HAP-1 (cell line): ENCODE measurements at regions not wholly inside any gene's neighbourhood (a gene's known extent, or its start where the extent isn't known, plus 50 kb on each side); places are given as distances from the start of the nearest gene placed in this dataset.

ENCODE experiments used
- DNase-seq, 2 experiments: peaks; one replicate each; pipeline ENCODE4 v3.0.0-alpha.2; 2016 to 2020; ENCODE audit warnings: low spot score in 2 of 2
- H3K27me3 ChIP-seq: fragments of 250-450 bp; sonication (Bioruptor Pico); 2 replicates; pipeline ENCODE4 v1.5.1; 2020; ENCODE audit warnings: low read depth, mild to moderate bottlenecking, moderate library complexity
- H3K36me3 ChIP-seq: fragments of 250-450 bp; sonication (Bioruptor Pico); replicated peaks from 2 replicates; pipeline ENCODE4 v1.5.1; 2020; ENCODE audit warnings: mild to moderate bottlenecking
- H3K4me1 ChIP-seq: fragments of 250-450 bp; sonication (Bioruptor Pico); 2 replicates; pipeline ENCODE4 v1.5.1; 2020; ENCODE audit warnings: mild to moderate bottlenecking
- H3K4me3 ChIP-seq: fragments of 250-450 bp; sonication (Bioruptor Pico); 2 replicates; pipeline ENCODE4 v1.5.1; 2020; ENCODE audit warnings: mild to moderate bottlenecking, moderate library complexity
- H3K9me3 ChIP-seq: fragments of 250-450 bp; sonication (Bioruptor Pico); 2 replicates; pipeline ENCODE4 v1.5.1; 2020; ENCODE audit warnings: mild to moderate bottlenecking, moderate library complexity
- in situ Hi-C: fragments of 300-500 bp; cut with MboI; formaldehyde crosslinking; loops from 3 replicates; pipeline ENCODE4 v1.14.3; 2020; ENCODE audit warnings: low sequenced_read_pairs, inconsistent platforms, mixed read lengths

DNA sequence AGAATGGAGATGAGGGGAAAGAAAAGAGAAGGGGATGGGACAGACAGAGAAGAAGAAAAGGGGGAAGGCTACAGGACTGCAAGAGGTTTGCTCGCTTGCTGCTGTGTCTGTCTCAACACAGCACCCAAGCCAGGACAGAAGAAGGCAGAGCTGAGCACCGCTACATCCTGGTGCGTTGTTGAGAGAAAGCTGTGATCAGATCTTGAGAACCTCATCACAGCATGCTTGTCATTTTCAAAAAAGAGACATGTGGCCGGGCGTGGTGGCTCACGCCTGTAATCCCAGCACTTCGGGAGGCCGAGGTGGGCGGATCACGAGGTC lies 110.9 kb downstream of the NXNL2 start:
- DNase-seq = no peak
- no peaks in the 10 kb centered on the region for H3K36me3 ChIP-seq
- H3K4me1 ChIP-seq = no peaks in the 10 kb centered on the region
- H3K4me3 ChIP-seq = no peak overlapping the region
- no peaks in the 10 kb centered on the region for H3K27me3 ChIP-seq
- in situ Hi-C loops = no loop called here
- H3K9me3 ChIP-seq = no peaks in the 10 kb centered on the region

DNA sequence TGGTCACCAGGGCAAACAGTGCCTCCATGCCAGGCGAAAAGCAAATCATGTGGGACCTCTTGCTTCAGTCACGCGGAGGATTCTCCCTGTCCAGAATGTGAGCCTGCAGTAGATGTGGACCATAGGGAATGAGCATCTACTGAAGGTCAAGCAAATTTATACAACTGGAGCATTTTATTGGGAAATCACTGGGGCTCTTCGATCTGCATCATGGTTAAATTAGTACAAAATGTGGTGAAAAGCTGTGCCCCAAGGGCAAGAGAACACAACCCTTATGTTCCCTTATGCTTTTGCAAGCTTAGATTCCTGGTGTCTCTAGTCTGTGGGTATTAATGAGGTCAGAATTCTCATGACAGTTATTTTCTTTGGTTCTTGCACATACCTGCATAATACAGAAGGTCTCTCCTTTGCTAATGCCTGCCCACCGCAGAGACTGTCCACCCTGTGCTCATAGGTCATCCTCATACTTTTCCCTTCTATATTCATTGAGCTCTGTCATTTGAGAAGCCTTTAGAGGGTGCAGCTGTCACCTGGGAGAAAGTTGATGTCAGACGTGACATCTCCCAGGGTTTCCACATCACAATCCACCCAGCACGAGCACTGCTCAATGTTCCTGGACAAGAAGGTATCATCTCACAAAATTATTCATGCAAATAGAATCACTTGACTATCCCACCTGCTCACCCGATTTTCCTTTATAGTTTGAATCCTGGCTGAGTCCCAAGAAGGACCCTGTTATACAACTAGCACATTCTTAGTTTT lies 111.7 kb downstream of the NXNL2 start:
- no peak overlapping the region for H3K4me3 ChIP-seq
- no peaks in the 10 kb centered on the region for H3K4me1 ChIP-seq
- H3K36me3 ChIP-seq = no peaks in the 10 kb centered on the region
- H3K9me3 ChIP-seq = no peaks in the 10 kb centered on the region
- in situ Hi-C loops = no loop called here
- no peaks in the 10 kb centered on the region for H3K27me3 ChIP-seq
- DNase-seq = no peak

DNA sequence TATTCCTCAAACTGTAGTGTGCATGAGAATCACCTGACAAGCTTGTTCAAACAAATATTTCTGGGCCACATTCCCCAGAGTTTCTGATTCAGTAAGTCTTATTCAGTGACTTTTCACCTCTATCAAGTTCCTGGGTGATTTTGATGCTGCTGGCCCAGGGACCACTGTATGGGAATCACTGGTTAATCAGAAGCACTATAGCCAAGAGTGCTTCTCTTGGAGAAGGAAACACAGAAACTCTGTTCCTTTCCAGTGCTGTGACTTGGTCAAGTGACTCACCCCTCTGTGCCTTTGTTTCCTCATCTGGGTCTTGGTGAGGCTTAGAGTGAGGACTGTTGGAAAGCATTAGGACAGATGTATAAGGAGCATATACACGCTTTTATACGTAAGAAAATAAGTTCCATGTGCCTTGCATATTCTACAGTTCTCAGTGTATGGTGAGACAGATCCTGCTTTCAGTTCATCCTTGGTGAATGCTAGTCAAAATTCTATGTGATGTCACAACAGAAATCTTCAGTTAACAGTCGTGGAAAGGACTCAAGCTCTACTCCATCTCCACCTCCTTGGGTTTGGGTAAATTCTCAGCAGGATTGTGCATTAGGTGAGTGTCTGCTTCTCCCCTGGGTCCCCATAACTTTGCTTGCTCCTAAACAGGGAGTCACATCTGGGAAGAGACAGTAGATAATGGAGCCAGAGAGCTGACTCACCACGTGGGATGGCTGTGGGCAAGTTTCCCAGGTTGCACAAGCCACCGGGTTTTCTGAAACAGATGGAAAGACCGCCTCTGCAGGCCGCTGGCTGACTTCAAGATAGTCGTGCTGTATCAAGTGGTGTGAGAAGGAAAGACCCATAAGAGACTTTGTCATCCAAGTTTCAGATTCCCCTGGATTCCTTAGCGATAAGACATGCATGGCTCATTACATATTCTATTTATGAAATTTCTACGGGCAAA lies 117.0 kb downstream of the NXNL2 start:
- H3K9me3 ChIP-seq = no peaks in the 10 kb centered on the region
- in situ Hi-C loops = no loop called here
- no peaks in the 10 kb centered on the region for H3K27me3 ChIP-seq
- DNase-seq = no peak
- H3K4me1 ChIP-seq = no peaks in the 10 kb centered on the region
- H3K36me3 ChIP-seq = no peaks in the 10 kb centered on the region
- H3K4me3 ChIP-seq = no peak overlapping the region

DNA sequence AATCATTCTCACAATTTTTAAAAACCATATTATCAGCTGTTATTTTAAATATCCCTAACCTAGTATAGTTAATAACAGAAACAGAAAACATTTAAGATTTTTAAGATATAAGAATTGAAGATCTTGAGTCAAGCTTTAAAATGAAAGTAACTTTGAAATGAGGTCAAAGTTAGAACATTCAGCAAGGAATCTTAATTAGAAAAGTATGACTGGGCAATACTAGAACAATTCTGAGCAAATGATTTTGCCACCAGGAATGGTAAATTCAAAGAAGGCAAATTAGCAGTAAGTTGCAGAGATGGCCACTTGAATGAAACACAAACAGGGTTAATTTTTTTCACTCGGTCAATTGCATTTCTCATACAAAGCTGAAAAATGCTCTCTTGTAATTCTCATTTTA lies 117.9 kb downstream of the NXNL2 start:
- no peak for DNase-seq
- H3K27me3 ChIP-seq = no peaks in the 10 kb centered on the region
- no peaks in the 10 kb centered on the region for H3K4me1 ChIP-seq
- H3K4me3 ChIP-seq = no peak overlapping the region
- in situ Hi-C loops = no loop called here
- no peaks in the 10 kb centered on the region for H3K9me3 ChIP-seq
- no peaks in the 10 kb centered on the region for H3K36me3 ChIP-seq

DNA sequence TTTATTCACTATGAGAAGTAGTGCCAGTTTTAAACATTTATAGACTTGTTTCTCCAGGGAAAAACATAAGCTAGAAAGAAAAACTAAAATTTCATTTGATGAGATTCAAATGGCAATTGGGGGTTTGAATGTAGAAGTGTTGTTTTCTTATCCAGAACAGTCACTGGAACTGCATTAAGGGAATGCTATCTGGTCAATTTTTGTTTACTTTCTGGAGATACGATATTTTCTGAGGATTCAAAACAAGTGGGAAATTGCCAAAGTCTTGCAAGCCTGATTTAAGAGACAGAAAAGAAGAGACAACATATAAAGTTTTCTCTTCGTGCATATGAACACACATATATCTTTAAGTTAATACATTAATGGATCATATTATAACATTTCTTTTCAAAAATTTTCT lies 118.4 kb downstream of the NXNL2 start:
- DNase-seq = no peak
- in situ Hi-C loops = no loop called here
- no peaks in the 10 kb centered on the region for H3K4me1 ChIP-seq
- H3K27me3 ChIP-seq = no peaks in the 10 kb centered on the region
- H3K9me3 ChIP-seq = no peaks in the 10 kb centered on the region
- H3K4me3 ChIP-seq = no peak overlapping the region
- no peaks in the 10 kb centered on the region for H3K36me3 ChIP-seq

DNA sequence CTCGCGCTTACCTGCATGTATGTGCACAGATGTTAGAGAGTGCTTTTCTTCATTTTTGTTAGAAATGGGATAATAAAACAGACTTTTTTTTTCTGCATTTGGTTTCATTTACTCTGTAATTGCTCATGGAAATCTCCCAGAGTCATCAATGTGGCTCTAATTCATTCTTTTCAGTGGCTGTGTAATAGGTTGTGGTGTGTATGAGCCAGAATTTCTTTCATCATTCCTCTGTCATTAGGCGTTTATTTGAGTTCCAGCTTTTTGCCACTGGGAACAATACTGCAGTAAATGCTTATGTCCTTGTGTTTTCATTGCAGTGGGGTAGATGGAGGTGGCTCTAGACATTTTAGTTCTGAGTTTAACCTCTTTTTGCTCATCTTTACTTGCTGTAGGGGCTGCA lies 118.9 kb downstream of the NXNL2 start:
- Histone ChIP-seq H3K36me3 (no peaks in the 10 kb centered on the region), H3K4me3 (no peak overlapping the region), H3K9me3 (no peaks in the 10 kb centered on the region), H3K27me3 (no peaks in the 10 kb centered on the region), H3K4me1 (no peaks in the 10 kb centered on the region)
- DNase-seq = no peak
- in situ Hi-C loops = no loop called here

DNA sequence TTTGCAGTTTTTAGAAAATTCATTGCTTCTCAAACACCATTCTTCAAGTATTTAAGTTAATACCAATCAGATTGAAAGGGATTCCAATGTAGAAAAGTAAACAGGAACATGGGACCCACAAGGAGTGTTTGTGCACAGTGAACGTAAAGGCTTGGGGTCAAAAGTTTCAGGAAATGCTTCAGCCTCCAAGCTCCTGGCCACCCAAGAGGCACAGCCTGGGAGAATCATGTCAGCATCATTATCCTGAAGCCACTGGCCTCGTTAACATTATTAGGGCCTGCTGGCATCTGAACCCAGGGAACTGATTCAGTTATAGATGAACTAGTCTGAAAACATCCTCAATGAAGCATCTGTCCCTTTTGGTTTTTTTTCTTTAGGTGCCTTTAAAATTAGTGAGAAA lies 122.9 kb downstream of the NXNL2 start:
- Histone ChIP-seq H3K4me3 (no peak overlapping the region), H3K27me3 (no peaks in the 10 kb centered on the region), H3K4me1 (no peaks in the 10 kb centered on the region), H3K36me3 (no peaks in the 10 kb centered on the region), H3K9me3 (no peaks in the 10 kb centered on the region)
- in situ Hi-C loops = no loop called here
- DNase-seq = no peak

DNA sequence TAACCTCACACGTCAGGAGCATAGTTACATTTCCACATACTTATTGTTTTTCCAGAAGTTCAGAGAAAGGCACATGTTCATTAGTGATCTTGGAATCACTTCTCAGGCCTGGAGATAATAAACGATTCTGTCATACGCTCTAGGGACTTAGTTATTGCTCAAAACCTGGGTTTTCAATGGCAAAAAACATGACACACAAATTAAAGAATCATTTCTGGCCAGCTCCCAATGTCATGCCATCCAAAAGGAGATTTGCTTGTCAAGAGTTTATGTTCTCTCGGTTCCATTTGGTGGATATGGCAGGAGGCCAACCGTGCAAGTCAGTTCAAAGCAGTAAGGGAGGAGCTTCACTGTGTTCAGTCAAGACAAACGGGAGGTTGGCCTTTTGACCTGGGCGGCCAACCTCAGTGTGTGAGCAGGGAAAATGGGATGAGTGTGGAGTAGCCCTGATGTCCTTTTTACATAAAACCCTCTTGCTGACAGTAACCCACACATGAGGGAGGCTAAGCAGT lies 123.4 kb downstream of the NXNL2 start:
- in situ Hi-C loops = no loop called here
- no peaks in the 10 kb centered on the region for H3K9me3 ChIP-seq
- DNase-seq = no peak

DNA sequence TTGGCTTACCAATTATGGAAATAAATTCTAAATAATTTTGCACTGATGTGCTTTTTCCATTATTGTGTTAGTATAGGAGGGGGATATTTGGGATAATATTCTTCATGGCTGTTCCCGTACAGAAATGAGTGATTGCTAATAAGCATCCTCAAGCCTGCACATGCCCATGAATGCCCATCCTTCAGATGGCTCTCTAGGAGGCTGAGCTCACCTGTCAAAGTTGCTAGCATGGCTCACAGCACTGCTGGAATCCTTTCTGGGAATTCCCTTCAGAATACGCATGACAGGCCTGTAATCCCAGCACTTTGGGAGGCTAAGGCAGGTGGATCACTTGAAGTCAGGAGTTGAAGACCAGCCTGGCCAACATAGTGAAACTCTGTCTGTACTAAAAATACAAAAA lies 124.1 kb downstream of the NXNL2 start:
- no peaks in the 10 kb centered on the region for H3K9me3 ChIP-seq
- H3K36me3 ChIP-seq = no peaks in the 10 kb centered on the region
- H3K4me3 ChIP-seq = no peak overlapping the region
- H3K4me1 ChIP-seq = no peaks in the 10 kb centered on the region
- DNase-seq = no peak
- in situ Hi-C loops = no loop called here
- no peaks in the 10 kb centered on the region for H3K27me3 ChIP-seq

More for the DNA sequence above, 123.4 kb downstream of the NXNL2 start:
- no peak overlapping the region for H3K4me3 ChIP-seq
- no peaks in the 10 kb centered on the region for H3K27me3 ChIP-seq
- H3K4me1 ChIP-seq = no peaks in the 10 kb centered on the region
- no peaks in the 10 kb centered on the region for H3K36me3 ChIP-seq

DNA sequence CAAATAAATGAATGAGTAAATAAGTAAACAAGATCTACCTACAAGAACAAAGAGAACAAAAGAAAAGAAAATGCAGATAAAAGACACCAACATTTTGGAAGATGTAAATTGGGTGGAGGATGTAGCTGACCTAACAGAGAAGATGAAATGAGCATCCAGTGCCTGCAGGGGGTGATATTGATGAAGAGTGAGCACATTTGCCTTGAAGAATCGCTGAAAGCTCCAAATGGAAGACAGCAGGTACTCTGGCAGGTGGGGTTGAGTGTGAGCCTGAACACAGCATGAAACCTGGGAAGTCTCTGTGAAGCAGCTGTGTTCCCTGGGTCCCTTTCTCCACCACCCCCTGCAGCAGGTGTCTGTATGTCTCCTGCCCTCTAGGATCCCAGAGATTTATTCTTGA lies 125.6 kb downstream of the NXNL2 start:
- in situ Hi-C loops = no loop called here
- H3K36me3 ChIP-seq = no peaks in the 10 kb centered on the region
- no peaks in the 10 kb centered on the region for H3K4me1 ChIP-seq
- H3K27me3 ChIP-seq = no peaks in the 10 kb centered on the region
- no peak overlapping the region for H3K4me3 ChIP-seq
- no peak for DNase-seq
- no peaks in the 10 kb centered on the region for H3K9me3 ChIP-seq

DNA sequence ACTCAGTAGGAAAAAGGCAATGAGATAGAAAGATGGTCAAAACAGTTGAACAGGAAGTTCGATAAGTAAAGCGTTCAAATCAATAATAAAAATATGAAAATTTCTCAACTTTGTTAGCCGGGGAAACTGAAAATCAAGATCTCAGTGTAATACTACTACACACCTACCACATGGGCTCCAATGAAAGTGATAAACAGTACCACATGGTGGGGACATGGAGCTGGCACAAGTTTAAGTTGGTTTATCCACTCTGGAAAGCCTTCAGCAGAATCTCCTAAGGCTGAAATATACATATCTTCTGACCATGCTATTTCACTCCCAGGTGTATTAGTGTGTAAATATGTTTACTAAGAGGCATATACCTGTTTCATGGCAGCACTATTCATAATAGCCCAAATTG lies 126.8 kb downstream of the NXNL2 start:
- Histone ChIP-seq H3K4me1 (no peaks in the 10 kb centered on the region), H3K9me3 (no peaks in the 10 kb centered on the region), H3K36me3 (no peaks in the 10 kb centered on the region), H3K4me3 (no peak overlapping the region), H3K27me3 (no peaks in the 10 kb centered on the region)
- DNase-seq = no peak
- in situ Hi-C loops = no loop called here

DNA sequence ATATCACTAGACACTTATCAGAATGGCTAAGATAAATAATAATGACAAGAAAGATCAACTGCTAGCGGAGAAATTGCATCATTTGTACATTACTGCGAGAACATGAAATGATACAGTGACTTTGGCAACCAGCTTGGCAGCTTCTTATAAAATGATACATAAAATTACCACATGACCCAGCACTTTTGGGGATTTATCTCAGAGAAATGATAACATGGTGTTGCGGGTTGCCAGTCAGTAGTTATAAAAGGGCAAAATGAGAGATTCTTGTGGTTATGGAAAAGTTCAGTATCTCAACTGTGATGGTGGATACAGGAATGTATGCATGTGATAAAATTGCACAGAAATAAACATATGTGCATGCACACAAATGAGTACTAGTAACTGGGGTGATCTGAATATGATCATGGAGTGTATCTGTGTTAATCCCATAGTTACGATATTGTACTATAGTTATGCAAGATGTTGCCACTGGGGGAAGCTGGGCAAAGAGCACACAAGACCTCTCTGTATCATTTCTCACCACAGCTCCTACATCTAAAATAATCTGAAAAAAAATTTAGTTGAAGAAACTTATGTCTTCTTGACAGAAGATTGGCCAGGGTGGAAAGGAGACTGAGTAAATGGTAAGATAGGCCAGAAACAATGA lies 128.9 kb downstream of the NXNL2 start:
- Histone ChIP-seq H3K36me3 (no peaks in the 10 kb centered on the region), H3K4me1 (no peaks in the 10 kb centered on the region), H3K9me3 (no peaks in the 10 kb centered on the region), H3K4me3 (no peak overlapping the region), H3K27me3 (no peaks in the 10 kb centered on the region)
- DNase-seq = no peak
- in situ Hi-C loops = no loop called here

DNA sequence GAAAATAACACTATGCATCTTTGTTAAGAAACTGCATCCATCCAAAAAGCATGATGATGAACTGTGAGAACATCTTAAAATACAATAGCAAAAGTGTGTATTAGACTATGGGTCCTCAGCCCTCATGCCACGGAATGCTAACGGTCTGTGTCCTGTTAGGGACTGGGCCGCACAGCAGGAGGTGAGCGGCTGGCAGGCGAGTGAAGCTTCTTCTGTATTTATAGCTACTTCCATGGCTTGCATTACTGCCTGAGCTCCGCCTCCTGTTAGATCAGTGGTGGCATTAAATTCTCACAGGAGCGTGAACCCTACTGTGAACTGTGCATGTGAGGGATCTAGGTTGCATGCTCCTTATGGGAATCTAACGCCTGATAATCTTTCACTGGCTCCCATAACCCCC lies 129.8 kb downstream of the NXNL2 start:
- DNase-seq = no peak
- H3K36me3 ChIP-seq = no peaks in the 10 kb centered on the region
- no peak overlapping the region for H3K4me3 ChIP-seq
- no peaks in the 10 kb centered on the region for H3K27me3 ChIP-seq
- H3K4me1 ChIP-seq = no peaks in the 10 kb centered on the region
- H3K9me3 ChIP-seq = no peaks in the 10 kb centered on the region
- in situ Hi-C loops = no loop called here
